ENCODE measurements at regions not wholly inside any gene's neighbourhood (a gene's known extent, or its start where the extent isn't known, plus 50 kb on each side); places are given as distances from the start of the nearest gene placed in this dataset.

DNA sequence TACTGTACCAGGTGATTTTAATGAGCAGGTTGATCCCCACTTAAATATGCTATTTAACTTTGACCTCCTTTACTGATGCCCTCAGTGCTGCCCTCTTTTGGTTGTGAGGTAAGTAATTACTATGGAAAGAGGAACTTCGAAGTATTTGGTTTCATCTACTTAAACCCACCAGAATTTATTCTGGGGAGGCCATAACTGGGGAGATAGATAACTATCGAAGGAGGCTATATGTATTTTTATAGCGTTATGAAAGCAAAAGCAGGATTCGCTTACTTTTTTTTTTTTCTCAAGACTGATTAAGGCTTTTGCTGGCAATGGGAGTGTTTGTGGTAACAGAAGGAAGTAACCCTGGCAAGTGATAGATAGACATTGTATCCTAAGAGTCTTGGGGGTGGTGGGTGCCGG lies 168.9 kb upstream of the CENPW start:
- TF ChIP-seq POLR2A (IDR thresholded peaks at IDR 0.05), result no peak
- TF ChIP-seq, protein P1, sequence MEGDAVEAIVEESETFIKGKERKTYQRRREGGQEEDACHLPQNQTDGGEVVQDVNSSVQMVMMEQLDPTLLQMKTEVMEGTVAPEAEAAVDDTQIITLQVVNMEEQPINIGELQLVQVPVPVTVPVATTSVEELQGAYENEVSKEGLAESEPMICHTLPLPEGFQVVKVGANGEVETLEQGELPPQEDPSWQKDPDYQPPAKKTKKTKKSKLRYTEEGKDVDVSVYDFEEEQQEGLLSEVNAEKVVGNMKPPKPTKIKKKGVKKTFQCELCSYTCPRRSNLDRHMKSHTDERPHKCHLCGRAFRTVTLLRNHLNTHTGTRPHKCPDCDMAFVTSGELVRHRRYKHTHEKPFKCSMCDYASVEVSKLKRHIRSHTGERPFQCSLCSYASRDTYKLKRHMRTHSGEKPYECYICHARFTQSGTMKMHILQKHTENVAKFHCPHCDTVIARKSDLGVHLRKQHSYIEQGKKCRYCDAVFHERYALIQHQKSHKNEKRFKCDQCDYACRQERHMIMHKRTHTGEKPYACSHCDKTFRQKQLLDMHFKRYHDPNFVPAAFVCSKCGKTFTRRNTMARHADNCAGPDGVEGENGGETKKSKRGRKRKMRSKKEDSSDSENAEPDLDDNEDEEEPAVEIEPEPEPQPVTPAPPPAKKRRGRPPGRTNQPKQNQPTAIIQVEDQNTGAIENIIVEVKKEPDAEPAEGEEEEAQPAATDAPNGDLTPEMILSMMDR (IDR thresholded peaks at IDR 0.05), result peak in 9 of 12 donors; percentile 6 to 44 (median 37)
- no peaks in the 10 kb centered on the region for H3K4me1 ChIP-seq
- no peak overlapping the region for H3K4me3 ChIP-seq
- WGBS, 4 donors, result 55 to 74% (median 65%) methylated on average over 5 of the region's 5 CpGs
- intact Hi-C loops (cut with DNase I), result loop anchor here in 1 of 10 donors (10.0 kb wide), 1 partner anchor 136 kb away; no protein-coding TSS in a partner anchor
- H3K36me3 ChIP-seq, result no peaks in the 10 kb centered on the region
- no peak for DNase-seq
- H3K27me3 ChIP-seq, result peaks cover 0 to 7% (median 0%) of the 10 kb centered on the region in 9 donors
- no peak overlapping the region for H3K27ac ChIP-seq
- ATAC-seq, result no peak
- no peaks in the 10 kb centered on the region for H3K9me3 ChIP-seq

DNA sequence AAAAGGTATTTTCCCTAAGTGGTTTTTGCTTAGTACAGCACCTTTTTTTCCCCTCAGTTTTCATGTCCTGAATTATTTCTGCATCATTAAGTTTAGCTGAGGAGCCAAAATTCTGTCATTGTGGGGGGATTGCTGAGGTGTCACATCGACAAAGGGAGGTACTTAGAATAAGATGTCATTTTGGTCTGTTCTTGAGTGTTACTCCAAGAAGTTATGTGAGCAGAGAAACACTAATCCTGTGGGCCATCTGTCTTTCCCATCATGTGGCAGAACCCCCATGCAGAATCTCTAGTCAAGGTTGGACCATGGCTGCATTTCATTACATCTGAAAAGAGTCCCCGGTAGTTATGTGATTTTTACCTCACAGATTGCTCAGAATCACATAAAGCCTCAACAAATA lies 167.8 kb upstream of the CENPW start:
- no peak for TF ChIP-seq POLR2A (IDR thresholded peaks at IDR 0.05)
- TF ChIP-seq, protein P1 (IDR thresholded peaks at IDR 0.05), result no peak
- intact Hi-C loops (cut with DNase I), result loop anchor here in 1 of 10 donors (10.0 kb wide), 1 partner anchor 137 kb away; no protein-coding TSS in a partner anchor
- no peak overlapping the region for H3K27ac ChIP-seq
- DNase-seq (no peak), ATAC-seq (no peak)
- no peaks in the 10 kb centered on the region for H3K36me3 ChIP-seq
- 82 to 95% (median 92%) methylated on average over 2 of the region's 2 CpGs for WGBS, 4 donors
- H3K4me1 ChIP-seq, result no peaks in the 10 kb centered on the region
- no peak overlapping the region for H3K4me3 ChIP-seq
- H3K9me3 ChIP-seq, result no peaks in the 10 kb centered on the region
- peaks cover 0 to 7% (median 0%) of the 10 kb centered on the region in 9 donors for H3K27me3 ChIP-seq

DNA sequence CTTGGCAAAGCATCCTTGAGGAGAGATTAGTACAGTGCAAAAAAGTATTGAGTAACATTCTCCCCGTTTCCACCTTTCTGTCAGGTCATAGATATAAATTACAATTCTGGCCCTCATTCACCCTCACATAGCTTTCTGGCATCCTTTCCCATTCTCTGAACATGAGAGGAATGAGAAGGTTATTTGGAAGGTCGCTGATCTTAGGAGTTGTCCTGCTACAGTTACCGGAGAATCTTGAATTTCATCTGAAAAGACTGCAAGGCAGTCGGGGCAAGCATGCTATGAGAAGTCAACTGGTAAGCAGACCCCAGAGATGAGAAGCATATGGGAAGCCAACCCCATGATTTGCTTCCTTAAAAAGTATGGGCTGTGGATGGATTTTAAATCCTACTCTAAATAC lies 166.7 kb upstream of the CENPW start:
- TF ChIP-seq POLR2A (IDR thresholded peaks at IDR 0.05), result no peak
- TF ChIP-seq, protein P1 (IDR thresholded peaks at IDR 0.05), result no peak
- Histone ChIP-seq H3K27ac (no peak overlapping the region), H3K4me1 (no peaks in the 10 kb centered on the region), H3K27me3 (peaks cover 0 to 7% (median 0%) of the 10 kb centered on the region in 9 donors), H3K36me3 (no peaks in the 10 kb centered on the region), H3K9me3 (no peaks in the 10 kb centered on the region), H3K4me3 (no peak overlapping the region)
- ATAC-seq (no peak), DNase-seq (no peak)
- intact Hi-C loops (cut with DNase I), result loop anchor here in 1 of 10 donors (10.0 kb wide), 1 partner anchor 138 kb away; no protein-coding TSS in a partner anchor
- 84 to 89% (median 87%) methylated on average over 4 of the region's 4 CpGs for WGBS, 4 donors

DNA sequence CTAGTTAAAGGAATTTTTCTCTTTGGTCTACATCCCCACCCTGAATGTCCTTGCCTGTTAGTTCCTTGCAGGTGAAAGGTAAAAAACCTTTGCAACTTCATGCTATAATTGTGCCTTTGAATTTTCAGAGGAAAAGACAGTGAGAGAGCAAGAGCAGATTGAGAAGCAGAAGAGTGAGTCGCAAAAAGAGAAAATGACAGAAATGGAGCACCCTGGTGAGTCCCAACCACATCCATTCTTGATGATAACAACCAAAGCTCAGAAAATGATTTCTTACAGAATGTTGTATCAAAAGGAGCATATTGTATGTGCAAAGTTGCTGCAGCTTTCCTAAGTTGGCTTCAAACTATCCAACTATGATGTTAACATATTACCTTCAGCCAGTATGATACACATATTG lies 165.2 kb upstream of the CENPW start:
- TF ChIP-seq, protein P1 (IDR thresholded peaks at IDR 0.05), result no peak
- TF ChIP-seq POLR2A (IDR thresholded peaks at IDR 0.05), result no peak
- Histone ChIP-seq H3K27ac (no peak overlapping the region), H3K27me3 (peaks cover 0 to 7% (median 0%) of the 10 kb centered on the region in 9 donors), H3K4me1 (peaks cover 0 to 4% (median 0%) of the 10 kb centered on the region in 12 donors), H3K4me3 (no peak overlapping the region), H3K36me3 (no peaks in the 10 kb centered on the region), H3K9me3 (no peaks in the 10 kb centered on the region)
- no peak for ATAC-seq
- no peak for DNase-seq
- WGBS, 4 donors, result 95 to 100% (median 98%) methylated on average over 1 of the region's 1 CpG
- intact Hi-C loops (cut with DNase I), result loop anchor here in 1 of 10 donors (10.0 kb wide), 1 partner anchor 140 kb away; no protein-coding TSS in a partner anchor
